Lung (tissue), 11 donors: ENCODE measurements at regions not wholly inside any gene's neighbourhood (a gene's known extent, or its start where the extent isn't known, plus 50 kb on each side); places are given as distances from the start of the nearest gene placed in this dataset.

ENCODE experiments used
- ATAC-seq: fragments of 200-7000 bp; cut with Tn5 transposase; one replicate; pipeline ENCODE4 v1.9.1; 2020; ENCODE audit warnings: moderate number of reproducible peaks; ENCODE audit not compliant: insufficient read depth, low FRiP score
- DNase-seq, 3 donors: peaks; one replicate each; pipeline ENCODE4 v3.0.0-alpha.2; 2013 to 2017
- H3K27ac ChIP-seq, 2 donors: one replicate each; pipeline ENCODE4 v1.5.1; 2013; ENCODE audit warnings: mild to moderate bottlenecking in 2 of 2, moderate library complexity in 2 of 2, control low read depth in 1 of 2, inconsistent platforms in 1 of 2, low read depth in 1 of 2, low read length in 1 of 2
- H3K27me3 ChIP-seq, 3 donors: one replicate each; pipeline ENCODE4 v1.5.1; 2013; ENCODE audit warnings: low read length in 2 of 3; ENCODE audit not compliant: control insufficient read depth in 3 of 3, insufficient read depth in 3 of 3
- H3K36me3 ChIP-seq, 4 donors: one replicate each; pipeline ENCODE4 v1.5.1; 2013; ENCODE audit warnings: low read length in 4 of 4, mild to moderate bottlenecking in 1 of 4, moderate library complexity in 1 of 4; ENCODE audit not compliant: control insufficient read depth in 4 of 4, insufficient read depth in 4 of 4
- H3K4me1 ChIP-seq, 5 donors: one replicate each; pipeline ENCODE4 v1.5.1; 2013; ENCODE audit warnings: low read length in 5 of 5, mild to moderate bottlenecking in 2 of 5, moderate library complexity in 1 of 5; ENCODE audit not compliant: control insufficient read depth in 5 of 5, insufficient read depth in 5 of 5
- H3K4me3 ChIP-seq: one replicate; pipeline ENCODE4 v1.5.1; 2013; ENCODE audit warnings: mild to moderate bottlenecking, control low read depth, moderate library complexity
- H3K9ac ChIP-seq, 2 donors: one replicate each; pipeline ENCODE4 v1.5.1; 2013; ENCODE audit warnings: low read length in 2 of 2, control low read depth in 1 of 2; ENCODE audit not compliant: insufficient read depth in 1 of 2
- H3K9me3 ChIP-seq, 4 donors: one replicate each; pipeline ENCODE4 v1.5.1; 2013; ENCODE audit warnings: low read length in 3 of 4, mild to moderate bottlenecking in 1 of 4, moderate library complexity in 1 of 4; ENCODE audit not compliant: control insufficient read depth in 4 of 4, insufficient read depth in 3 of 4
- CTCF ChIP-seq: IDR thresholded peaks from 2 replicates; pipeline ENCODE4 v1.5.1; 2012; ENCODE audit warnings: mild to moderate bottlenecking; ENCODE audit errors: control extremely low read depth, extremely low read depth
- WGBS, 2 donors: extraction: QIAGEN DNeasy Blood & Tissue Kit; methylation state at CpG; one replicate each; pipeline ENCODE4 v1.1.7; 2013; 5-methylcytosine and 5-hydroxymethylcytosine counted together
- donor health status: control.
- donor health status: control.
- donor health status: Bipolar disorder and iron deficiency.
- donor health status: healthy.
- donor health status: DM: yes; HTN: yes; CAD: no.

GRCh38 chr9:19936598-19936997, 147.8 kb upstream of the SLC24A2 start:
- 0 to 2% methylated on average over 1 of the region's 1 CpG for WGBS, 2 donors
- H3K4me1 ChIP-seq: peaks cover 0 to 6% (median 4%) of the 10 kb centered on the region in 5 donors
- DNase-seq: no peak
- TF ChIP-seq CTCF: no peak
- no peaks in the 10 kb centered on the region for H3K36me3 ChIP-seq
- no peak overlapping the region for H3K27ac ChIP-seq
- H3K27me3 ChIP-seq: no peaks in the 10 kb centered on the region
- no peaks in the 10 kb centered on the region for H3K9me3 ChIP-seq
- H3K4me3 ChIP-seq: no peak overlapping the region
- ATAC-seq: no peak
- no peak overlapping the region for H3K9ac ChIP-seq

DNA sequence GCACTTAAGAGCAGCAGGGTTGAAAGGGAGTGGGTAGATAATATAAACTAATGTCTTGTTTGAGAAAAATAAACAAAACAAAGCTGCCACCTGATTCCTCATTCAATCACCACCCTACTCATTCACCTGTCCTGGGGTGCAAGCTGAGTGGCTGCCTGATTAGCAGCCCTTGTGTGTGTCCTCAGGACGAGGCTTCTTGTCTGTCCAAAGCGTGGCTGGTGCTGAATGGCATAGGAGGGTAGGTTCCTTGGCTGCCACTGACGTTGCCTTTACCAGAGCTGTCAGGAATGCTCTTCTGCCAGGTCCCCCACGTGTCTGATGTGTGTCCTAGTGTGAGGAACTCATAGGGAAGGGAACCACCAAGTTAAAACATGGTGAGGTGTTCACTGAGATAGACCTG, 146.6 kb upstream of the SLC24A2 start:
- H3K9ac ChIP-seq: peak overlapping the region in 1 of 2 donors; percentile 20
- TF ChIP-seq CTCF: no peak
- no peaks in the 10 kb centered on the region for H3K36me3 ChIP-seq
- 87% methylated on average over 4 of the region's 4 CpGs for WGBS, 2 donors
- no peaks in the 10 kb centered on the region for H3K27me3 ChIP-seq
- H3K4me3 ChIP-seq: no peak overlapping the region
- no peaks in the 10 kb centered on the region for H3K9me3 ChIP-seq
- ATAC-seq (no peak), DNase-seq (no peak)
- peaks cover 0 to 6% (median 4%) of the 10 kb centered on the region in 5 donors for H3K4me1 ChIP-seq
- H3K27ac ChIP-seq: no peak overlapping the region

DNA sequence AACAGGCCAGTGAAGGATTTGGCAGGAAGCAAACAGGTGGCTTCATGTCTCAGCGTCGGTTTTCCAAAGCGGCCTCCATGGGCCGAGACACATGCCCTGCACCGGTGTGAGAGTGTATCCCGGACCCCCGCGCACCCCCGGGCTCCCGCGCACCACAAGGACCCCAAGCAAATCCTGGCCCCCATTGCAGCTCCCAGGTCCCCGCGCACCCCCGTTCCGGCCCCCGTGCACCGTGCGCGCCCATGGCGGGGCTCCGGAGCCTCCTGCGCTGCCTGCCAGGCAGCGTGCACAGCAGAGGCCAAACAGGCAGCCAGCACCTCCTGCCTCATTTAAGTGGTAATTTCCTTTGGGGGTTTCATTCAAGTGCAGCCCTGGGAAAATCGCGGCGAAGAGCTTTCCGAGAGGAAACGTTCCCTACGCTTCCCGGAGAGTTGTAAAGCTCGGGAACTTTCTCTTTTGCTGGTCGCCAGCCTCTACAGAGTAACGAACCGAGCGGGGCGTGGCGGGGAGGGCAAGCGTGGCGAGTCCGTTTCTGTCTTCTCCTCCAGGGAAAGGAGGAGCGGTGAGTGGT, 145.5 kb upstream of the SLC24A2 start:
- 8 to 13% methylated on average over 41 of the region's 41 CpGs for WGBS, 2 donors
- no peaks in the 10 kb centered on the region for H3K36me3 ChIP-seq
- no peak for TF ChIP-seq CTCF
- peaks cover 0 to 2% (median 0%) of the 10 kb centered on the region in 4 donors for H3K9me3 ChIP-seq
- H3K27me3 ChIP-seq: no peaks in the 10 kb centered on the region
- peaks cover 0 to 5% (median 0%) of the 10 kb centered on the region in 5 donors for H3K4me1 ChIP-seq
- H3K4me3 ChIP-seq: peak overlapping the region; percentile 45
- ATAC-seq (no peak), DNase-seq (peak; percentile 39 to 73 (median 69))
- no peak overlapping the region for H3K27ac ChIP-seq
- H3K9ac ChIP-seq: peak overlapping the region; percentile 60 to 62
